ENCODE measurements at regions not wholly inside any gene's neighbourhood (a gene's known extent, or its start where the extent isn't known, plus 50 kb on each side); places are given as distances from the start of the nearest gene placed in this dataset.
A peak's percentile ranks its signal among the peaks of the same experiment; 100 is the strongest.

DNA sequence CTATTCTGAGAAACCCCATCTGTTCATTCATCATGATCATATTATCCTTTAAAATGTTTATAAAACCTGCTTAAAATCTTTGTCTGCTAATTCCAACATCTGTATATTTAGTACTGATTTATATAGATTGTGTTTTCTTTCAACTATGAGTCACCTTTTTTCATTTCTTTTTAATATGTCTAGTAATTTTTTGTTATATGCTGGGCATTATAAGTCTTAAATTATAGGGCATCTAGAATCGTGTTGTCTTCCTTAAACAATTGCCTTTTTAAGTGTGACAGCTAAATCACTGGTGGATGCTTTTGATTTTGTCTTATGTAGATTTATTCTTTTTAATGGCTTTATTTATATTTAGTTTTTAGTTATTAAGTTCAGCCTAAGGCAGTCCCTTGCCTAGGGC is 323.4 kb upstream of the THRB start:
- no peaks in the 10 kb centered on the region for H3K36me3 ChIP-seq (ENCODE audit: insufficient read depth)
- H3K4me1 ChIP-seq (ENCODE audit: insufficient read depth), result no peaks in the 10 kb centered on the region
- H3K27ac ChIP-seq (ENCODE audit: low read depth), result no peak overlapping the region
- H3K4me3 ChIP-seq (ENCODE audit: low read depth, low read length), result no peak overlapping the region
- 86% methylated on average over 1 of the region's 1 CpG for WGBS
- no peak for DNase-seq (ENCODE audit: extremely low spot score)

DNA sequence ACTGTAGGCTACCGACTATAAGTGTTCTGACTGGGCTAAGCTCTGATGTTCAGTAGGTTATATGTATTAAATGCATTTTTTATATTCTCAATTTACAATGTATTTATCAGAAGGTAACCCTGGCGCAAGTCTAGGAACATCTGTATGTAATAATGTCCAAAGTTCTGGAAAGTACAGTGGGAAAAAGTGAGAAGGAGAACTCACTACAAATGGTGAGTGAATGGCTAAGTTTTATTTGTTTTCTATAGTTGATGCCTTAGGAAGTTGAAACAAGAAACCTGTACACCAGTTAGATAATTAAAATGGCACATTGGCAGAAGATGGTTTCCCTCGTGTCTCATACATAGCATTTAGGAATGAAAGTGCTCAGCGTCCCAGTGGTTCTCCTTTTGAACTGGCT is 333.4 kb upstream of the THRB start:
- WGBS, result 92% methylated on average over 4 of the region's 4 CpGs
- peaks cover 1% of the 10 kb centered on the region for H3K4me1 ChIP-seq (ENCODE audit: insufficient read depth)
- no peaks in the 10 kb centered on the region for H3K36me3 ChIP-seq (ENCODE audit: insufficient read depth)
- DNase-seq (ENCODE audit: extremely low spot score), result no peak
- H3K4me3 ChIP-seq (ENCODE audit: low read depth, low read length), result no peak overlapping the region
- H3K27ac ChIP-seq (ENCODE audit: low read depth), result no peak overlapping the region

DNA sequence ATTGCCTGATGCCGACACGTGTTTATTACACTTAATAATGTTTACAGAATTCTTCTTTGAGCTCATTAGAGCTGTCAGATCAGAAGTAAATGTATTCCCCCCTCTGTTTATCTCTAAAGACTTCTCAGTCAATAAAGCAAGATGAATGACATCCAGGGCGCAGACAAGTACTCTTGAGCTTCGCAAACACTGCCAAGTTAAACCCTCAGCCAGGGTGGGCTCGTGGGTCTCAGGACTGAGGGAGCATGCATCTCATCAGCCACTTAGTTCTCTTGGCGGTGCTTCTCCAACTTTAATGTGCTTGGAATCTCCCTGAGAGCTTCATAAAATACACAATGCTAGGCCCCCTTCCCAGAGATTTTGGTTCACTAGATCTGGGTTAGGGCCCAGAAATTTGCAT is 333.9 kb upstream of the THRB start:
- Histone ChIP-seq H3K36me3 (ENCODE audit: insufficient read depth) (no peaks in the 10 kb centered on the region), H3K4me3 (ENCODE audit: low read depth, low read length) (no peak overlapping the region), H3K4me1 (ENCODE audit: insufficient read depth) (peaks cover 1% of the 10 kb centered on the region), H3K27ac (ENCODE audit: low read depth) (no peak overlapping the region)
- no peak for DNase-seq (ENCODE audit: extremely low spot score)
- WGBS, result 72% methylated on average over 6 of the region's 6 CpGs

DNA sequence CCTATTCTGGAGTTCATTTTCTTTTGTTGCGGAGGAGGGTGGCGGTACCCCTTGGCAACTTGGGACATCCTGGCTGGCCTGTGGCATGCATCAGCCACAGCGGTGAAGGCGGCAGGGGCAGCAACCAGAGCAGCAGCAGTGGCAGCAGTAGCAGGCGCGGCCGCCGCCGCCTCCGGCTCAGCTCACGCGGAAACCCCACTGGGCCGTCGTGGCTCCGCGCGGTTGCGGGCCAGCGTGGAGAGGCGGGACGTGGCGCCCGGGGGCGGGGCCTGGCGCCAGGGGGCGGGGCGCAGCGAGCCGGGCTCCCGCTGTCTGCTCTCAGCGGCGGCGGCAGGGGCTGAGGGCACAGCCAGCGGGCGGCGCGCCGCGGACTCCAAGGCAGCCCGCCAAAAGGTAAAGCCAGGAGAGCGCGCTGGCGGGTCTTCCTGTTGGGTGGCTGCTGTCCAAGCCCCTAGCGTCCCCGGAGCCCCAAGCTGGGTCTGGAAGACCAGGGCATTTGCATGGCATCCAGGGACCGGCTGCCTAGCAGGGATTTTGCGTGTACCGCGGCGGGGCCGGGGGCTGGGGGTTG is 334.4 kb upstream of the THRB start:
- no peak overlapping the region for H3K27ac ChIP-seq (ENCODE audit: low read depth)
- H3K36me3 ChIP-seq (ENCODE audit: insufficient read depth), result no peaks in the 10 kb centered on the region
- DNase-seq (ENCODE audit: extremely low spot score), result no peak
- peak overlapping the region; percentile 60 for H3K4me3 ChIP-seq (ENCODE audit: low read depth, low read length)
- peaks cover 1% of the 10 kb centered on the region for H3K4me1 ChIP-seq (ENCODE audit: insufficient read depth)
- WGBS, result 3% methylated on average over 51 of the region's 51 CpGs

DNA sequence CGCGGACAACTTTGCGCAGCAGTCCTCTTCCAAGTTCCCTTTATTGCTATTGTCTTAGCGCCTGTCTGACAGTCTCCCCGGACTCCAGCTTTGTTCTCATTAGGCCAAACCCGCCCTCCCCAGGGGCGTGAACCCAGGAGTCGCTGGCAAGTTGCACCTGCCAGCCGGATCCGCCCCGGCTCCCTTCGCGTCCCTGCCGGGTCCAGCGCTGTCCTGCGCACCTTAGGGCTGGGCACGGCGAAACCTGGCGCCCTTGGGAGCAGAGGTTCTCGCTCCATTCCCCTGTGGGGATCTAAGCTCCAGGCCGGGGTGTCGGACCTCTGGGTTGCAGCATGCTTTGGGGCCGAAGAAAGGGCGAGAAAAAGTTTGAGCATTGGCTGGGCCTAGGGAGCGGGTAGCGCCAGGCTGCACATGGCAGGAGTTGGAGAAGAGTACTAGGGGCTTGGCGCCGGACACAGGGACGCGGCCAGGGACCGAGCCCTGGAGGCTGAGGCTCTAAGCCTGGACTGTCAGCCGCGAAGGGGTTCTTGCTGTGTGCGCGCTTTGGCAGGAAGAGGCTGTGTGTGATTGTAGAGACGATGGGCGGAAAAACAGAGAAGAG is 335.1 kb upstream of the THRB start:
- WGBS, result under 1% methylated on average over 37 of the region's 37 CpGs
- no peak overlapping the region for H3K27ac ChIP-seq (ENCODE audit: low read depth)
- DNase-seq (ENCODE audit: extremely low spot score), result no peak

DNA sequence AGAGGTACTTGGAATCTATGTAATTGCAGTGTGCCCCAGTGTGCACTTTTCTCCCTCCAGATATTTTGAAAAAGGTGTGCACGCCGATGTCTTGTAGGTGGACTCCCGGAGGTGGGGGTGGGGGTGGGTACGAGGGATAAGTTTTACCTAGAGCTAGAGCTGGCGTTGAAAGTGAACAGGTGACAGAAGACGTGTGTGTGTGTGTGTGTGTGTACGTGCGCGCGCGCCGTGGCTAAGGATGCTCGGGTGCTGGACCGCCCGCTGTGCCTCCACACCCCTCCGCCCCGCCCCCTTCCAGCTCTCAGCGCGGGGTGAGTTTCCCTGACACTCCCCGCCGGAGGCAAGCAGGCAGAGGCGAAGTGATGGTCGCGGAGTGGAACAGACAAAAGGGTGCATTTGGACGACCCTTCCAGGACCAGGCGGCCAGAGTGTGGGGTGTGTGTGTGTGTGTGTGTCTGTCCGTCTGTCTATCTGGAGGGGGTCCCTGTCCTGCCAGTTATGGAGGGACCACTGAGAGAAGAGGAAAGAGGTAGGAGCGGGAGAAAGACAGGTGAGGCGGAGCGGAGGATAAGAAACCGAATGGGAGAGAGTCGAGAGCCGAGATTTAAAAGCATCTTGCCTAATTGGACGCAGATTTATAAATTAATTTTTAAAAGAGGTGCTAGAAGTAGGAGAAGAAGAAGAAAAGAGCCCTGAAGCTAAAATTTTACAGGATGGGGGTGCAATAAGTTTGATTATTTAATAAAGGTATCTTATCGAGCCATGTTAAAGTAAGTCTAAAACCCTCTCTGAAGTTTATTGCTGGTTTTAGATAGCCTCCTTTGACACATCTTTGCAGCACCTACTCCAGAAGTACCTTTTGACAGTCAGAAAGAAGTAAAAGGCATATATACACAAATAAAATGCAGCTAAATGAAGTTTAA is 335.8 kb upstream of the THRB start:
- H3K27ac ChIP-seq (ENCODE audit: low read depth), result no peak overlapping the region
- H3K4me3 ChIP-seq (ENCODE audit: low read depth, low read length), result peak overlapping the region; percentile 60
- no peaks in the 10 kb centered on the region for H3K36me3 ChIP-seq (ENCODE audit: insufficient read depth)
- peaks cover 1% of the 10 kb centered on the region for H3K4me1 ChIP-seq (ENCODE audit: insufficient read depth)
- WGBS, result 17% methylated on average over 35 of the region's 35 CpGs
- no peak for DNase-seq (ENCODE audit: extremely low spot score)

More for the DNA sequence above, 335.1 kb upstream of the THRB start:
- peaks cover 1% of the 10 kb centered on the region for H3K4me1 ChIP-seq (ENCODE audit: insufficient read depth)
- H3K4me3 ChIP-seq (ENCODE audit: low read depth, low read length), result peak overlapping the region; percentile 60
- no peaks in the 10 kb centered on the region for H3K36me3 ChIP-seq (ENCODE audit: insufficient read depth)

DNA sequence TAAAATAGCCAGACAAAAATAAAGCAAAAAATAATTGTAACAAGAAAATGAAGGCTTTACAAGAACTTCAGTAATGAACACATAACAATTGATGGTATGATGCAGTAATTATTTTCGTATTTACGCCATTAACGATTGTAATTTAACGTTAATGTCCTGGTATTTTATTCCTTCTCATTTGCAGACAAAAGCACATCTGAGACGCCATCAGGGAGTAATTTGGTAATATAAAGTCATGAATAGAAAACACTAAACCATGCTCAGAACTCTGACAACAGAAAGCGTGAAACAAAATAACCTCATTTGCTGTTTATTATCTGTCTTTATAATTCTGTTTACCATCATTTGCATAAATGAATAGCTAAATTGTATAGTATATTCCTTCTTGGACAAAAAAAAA is 336.6 kb upstream of the THRB start:
- DNase-seq (ENCODE audit: extremely low spot score), result no peak
- WGBS, result 89% methylated on average over 6 of the region's 6 CpGs
- Histone ChIP-seq H3K36me3 (ENCODE audit: insufficient read depth) (no peaks in the 10 kb centered on the region), H3K4me1 (ENCODE audit: insufficient read depth) (peaks cover 1% of the 10 kb centered on the region), H3K4me3 (ENCODE audit: low read depth, low read length) (no peak overlapping the region), H3K27ac (ENCODE audit: low read depth) (no peak overlapping the region)

DNA sequence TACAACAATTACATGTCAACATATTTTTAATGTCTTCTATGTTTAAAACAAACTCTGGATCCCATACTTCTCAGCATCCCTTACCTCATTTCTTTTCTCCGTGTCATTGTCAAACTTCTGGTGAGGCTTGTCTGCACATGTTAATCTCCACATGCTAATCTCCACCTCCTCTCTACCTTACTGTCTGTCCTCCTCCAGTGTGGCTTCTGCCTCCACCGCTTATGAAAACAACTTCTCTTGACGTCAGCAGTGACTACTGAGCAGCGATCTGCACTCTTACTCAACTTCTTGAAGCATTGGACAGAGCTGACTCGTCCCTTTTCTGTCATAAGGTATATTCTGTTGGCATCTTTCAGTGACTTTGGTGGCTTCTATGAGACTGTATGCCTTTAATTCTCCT is 338.2 kb upstream of the THRB start:
- WGBS, result 84% methylated on average over 5 of the region's 5 CpGs

DNA sequence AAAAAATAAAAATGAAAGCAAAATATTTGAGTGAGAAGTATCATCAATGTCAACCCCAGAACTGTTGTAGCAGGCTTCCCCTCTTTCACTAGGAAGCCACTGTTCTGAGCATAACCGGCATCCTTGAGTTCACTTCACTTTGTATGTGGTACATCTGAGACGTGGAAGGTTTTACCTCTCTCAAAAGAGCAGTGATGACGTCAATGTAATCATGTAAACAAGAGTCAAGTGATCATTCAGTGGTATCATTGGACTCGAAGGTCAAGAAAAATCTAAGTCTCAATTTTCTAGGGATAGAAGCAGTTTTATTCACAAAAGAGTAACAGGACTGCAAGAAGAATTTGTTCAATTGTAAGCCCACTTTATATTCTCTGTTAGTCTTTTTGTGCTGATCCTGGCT is 339.8 kb upstream of the THRB start:
- Histone ChIP-seq H3K36me3 (ENCODE audit: insufficient read depth) (no peaks in the 10 kb centered on the region), H3K4me1 (ENCODE audit: insufficient read depth) (peaks cover 1% of the 10 kb centered on the region), H3K4me3 (ENCODE audit: low read depth, low read length) (no peak overlapping the region), H3K27ac (ENCODE audit: low read depth) (no peak overlapping the region)
- 92% methylated on average over 4 of the region's 4 CpGs for WGBS
- no peak for DNase-seq (ENCODE audit: extremely low spot score)

More for the DNA sequence above, 338.2 kb upstream of the THRB start:
- Histone ChIP-seq H3K4me3 (ENCODE audit: low read depth, low read length) (no peak overlapping the region), H3K4me1 (ENCODE audit: insufficient read depth) (peaks cover 1% of the 10 kb centered on the region), H3K36me3 (ENCODE audit: insufficient read depth) (no peaks in the 10 kb centered on the region), H3K27ac (ENCODE audit: low read depth) (no peak overlapping the region)
- no peak for DNase-seq (ENCODE audit: extremely low spot score)

DNA sequence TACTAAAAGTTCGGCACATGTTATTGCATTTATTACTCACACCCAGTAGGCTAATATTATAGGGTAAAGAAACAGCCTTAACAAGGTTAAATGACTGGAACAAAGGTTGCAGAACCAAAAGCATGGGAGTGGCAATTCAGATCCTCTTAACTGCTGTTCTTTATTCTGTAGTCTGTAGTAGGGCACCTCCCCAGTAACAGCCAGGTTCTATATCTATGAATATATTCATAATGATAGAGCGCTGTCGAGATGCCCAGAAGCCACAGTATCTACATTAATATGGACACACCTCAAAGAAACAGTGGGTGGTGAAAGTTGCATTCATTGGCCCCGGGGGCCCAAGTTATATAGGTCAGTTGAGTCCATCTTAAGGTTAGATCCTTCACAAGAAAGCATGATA is 340.9 kb upstream of the THRB start:
- whole genome bisulfite sequencing, result 96% methylated on average over 4 of the region's 4 CpGs
- no peaks in the 10 kb centered on the region for H3K4me1 ChIP-seq (ENCODE audit: insufficient read depth)
- H3K27ac ChIP-seq (ENCODE audit: low read depth), result no peak overlapping the region
- H3K36me3 ChIP-seq (ENCODE audit: insufficient read depth), result no peaks in the 10 kb centered on the region
- no peak overlapping the region for H3K4me3 ChIP-seq (ENCODE audit: low read depth, low read length)
- no peak for DNase-seq (ENCODE audit: extremely low spot score)

DNA sequence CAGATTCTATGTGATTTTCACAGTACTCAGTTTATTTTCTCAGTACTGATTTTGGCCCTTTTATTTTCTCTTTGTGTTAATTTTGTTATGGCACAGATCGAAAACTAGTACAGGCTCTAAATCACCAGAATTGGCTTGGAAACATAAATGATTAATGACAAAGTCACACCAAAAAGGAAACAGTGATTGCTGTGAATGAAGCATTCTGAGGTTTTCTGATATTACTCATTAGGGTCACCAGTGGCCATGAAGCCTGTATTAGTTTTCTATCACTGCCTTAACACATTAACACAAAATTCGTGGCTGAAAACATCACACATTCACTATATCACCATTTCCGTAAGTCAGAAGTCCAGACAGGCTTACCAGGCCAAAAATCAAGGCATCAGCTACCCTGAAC is 343.0 kb upstream of the THRB start:
- Histone ChIP-seq H3K4me1 (ENCODE audit: insufficient read depth) (no peaks in the 10 kb centered on the region), H3K36me3 (ENCODE audit: insufficient read depth) (no peaks in the 10 kb centered on the region), H3K4me3 (ENCODE audit: low read depth, low read length) (no peak overlapping the region), H3K27ac (ENCODE audit: low read depth) (no peak overlapping the region)
- DNase-seq (ENCODE audit: extremely low spot score), result no peak
- 80% methylated on average over 3 of the region's 3 CpGs for WGBS

DNA sequence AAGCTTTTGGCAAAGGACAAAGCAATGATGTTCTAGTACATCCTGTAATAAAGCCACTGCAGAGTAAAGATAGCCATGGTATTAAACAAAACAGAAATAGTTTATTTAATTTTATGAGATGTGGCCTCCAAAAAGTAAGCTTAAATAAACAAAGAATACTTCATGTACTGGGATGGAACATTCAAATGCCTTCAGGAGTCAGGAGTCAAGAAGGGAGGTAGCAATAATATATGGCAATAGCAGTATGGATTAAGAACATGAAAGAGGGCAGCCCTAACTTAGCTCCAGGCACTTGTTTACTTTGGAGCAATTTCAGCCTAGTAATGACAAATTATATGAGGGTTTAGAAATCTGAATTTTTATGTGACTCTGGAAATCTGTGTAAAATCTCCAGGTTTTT is 343.9 kb upstream of the THRB start:
- H3K36me3 ChIP-seq (ENCODE audit: insufficient read depth), result no peaks in the 10 kb centered on the region
- H3K27ac ChIP-seq (ENCODE audit: low read depth), result no peak overlapping the region
- DNase-seq (ENCODE audit: extremely low spot score), result peak; percentile 36
- no peaks in the 10 kb centered on the region for H3K4me1 ChIP-seq (ENCODE audit: insufficient read depth)
- no peak overlapping the region for H3K4me3 ChIP-seq (ENCODE audit: low read depth, low read length)

DNA sequence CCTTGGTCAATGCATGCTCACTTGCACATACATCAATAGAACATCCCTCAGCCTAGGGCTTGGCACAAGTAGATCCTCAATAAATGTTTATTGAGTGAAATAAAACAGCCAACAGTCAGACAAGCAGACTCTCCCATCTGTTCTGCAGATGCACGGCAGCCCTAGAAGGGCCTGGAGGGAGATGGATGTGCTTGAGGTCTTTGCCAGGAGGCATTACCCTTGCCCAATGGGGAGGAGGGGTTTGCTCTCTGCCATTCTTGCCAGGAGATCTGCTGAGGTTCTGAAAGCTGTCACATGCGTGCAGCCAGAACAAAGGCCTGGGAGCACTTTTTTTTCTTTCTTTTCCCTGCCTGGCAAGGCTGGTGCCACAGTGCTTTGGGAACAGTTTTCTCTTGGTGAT is 349.3 kb upstream of the THRB start:
- Histone ChIP-seq H3K27ac (ENCODE audit: low read depth) (no peak overlapping the region), H3K4me3 (ENCODE audit: low read depth, low read length) (no peak overlapping the region), H3K36me3 (ENCODE audit: insufficient read depth) (no peaks in the 10 kb centered on the region), H3K4me1 (ENCODE audit: insufficient read depth) (no peaks in the 10 kb centered on the region)
- WGBS, result 36% methylated on average over 2 of the region's 2 CpGs
- no peak for DNase-seq (ENCODE audit: extremely low spot score)

DNA sequence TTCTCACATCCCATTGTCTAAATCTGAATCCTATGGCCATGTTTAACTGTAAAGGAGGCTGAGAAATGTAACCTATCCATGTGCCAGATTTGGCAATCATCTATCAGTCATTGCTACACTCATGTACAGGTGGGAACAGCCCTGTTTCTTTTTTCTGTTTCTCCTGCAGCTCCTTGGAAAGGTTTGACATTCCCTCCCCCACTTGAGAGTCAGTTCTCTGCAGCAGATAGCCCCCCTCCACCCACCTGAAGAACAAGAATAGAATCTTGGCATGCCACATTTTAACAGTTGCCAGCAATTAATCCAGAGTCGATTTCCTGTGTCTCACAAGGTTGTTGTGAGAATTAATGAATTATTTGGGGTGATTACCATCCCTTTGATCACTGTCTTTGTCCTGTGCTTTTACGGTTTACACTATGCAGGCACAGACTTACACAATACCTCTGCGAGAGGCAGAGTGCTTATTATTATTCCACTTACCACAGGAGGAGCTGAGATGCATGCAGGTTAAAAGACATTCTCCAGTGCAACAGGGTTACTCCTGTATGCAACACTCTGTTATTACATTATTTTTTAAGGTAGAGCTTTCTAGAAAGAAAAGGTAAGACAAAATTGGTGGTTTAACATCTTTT is 351.0 kb upstream of the THRB start:
- Histone ChIP-seq H3K4me3 (ENCODE audit: low read depth, low read length) (no peak overlapping the region), H3K27ac (ENCODE audit: low read depth) (no peak overlapping the region), H3K36me3 (ENCODE audit: insufficient read depth) (no peaks in the 10 kb centered on the region), H3K4me1 (ENCODE audit: insufficient read depth) (no peaks in the 10 kb centered on the region)
- WGBS, result 67% methylated on average over 3 of the region's 3 CpGs
- DNase-seq (ENCODE audit: extremely low spot score), result no peak
